Forelimb muscle (tissue), 1 donor: ENCODE measurements at regions not wholly inside any gene's neighbourhood (a gene's known extent, or its start where the extent isn't known, plus 50 kb on each side); places are given as distances from the start of the nearest gene placed in this dataset.
"Not testable (repeated sequence)": the region's sequence is repeated elsewhere in the genome, so short reads cannot be mapped to it uniquely, and the experiment has no call there.

ENCODE experiments used
- DNase-seq: peaks from one replicate; pipeline ENCODE4 v3.0.0-alpha.2; 2013; ENCODE audit warnings: low read depth

DNA sequence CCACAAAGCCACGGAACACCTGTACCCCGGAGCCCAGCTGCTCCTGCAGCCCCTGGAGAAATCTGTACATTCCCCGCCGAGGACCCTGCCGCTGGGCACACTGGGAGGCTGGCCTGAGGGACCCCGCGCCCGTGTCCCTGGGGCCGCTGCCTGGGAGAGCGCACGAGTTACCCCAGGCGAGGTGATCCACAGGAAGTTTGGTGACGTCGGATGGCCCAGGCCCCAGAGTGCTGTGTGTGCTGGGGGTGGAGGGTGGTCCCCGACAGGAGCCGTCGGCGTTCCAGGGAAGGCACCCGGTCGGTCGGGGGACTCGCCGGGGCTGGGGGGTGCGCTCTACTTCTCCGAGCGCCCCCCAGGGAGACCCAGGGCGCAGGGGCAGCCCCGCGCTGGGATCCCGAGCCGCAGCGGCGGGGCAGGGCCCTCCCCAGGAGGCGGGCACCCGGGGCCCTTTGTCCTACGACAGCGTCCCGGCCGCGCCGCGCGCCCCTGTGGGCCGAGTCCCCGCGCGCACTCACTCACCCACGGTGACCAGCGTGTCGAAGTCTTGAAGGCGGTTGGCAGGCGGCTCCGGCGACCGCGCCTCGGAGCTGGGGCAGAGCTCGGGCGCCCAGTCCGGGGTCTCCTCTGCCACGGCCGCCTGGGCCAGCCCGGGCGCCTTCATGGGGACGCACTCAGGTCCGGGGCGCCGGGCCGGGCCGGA lies 129.5 kb upstream of the PRKX start:
- not testable (repeated sequence) for DNase-seq

DNA sequence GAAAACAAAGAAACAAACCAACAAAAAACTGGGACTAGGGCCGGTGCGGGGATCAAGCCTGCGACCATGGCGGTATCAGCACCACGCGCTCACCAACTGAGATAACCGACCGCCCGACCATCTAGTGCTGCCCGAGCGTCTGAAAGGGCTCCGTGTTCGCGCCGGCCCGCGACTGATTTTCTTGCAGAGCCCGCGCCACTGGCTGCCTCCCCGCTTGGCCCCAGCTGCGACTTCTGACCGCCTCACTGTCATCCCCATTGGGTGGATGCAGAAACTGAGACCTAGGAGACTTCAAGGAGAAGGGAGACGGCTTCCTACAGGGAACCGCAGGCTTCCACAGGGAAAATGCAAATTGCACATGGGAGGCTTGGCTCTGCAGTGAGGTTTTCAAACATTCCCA lies 125.3 kb upstream of the PRKX start:
- DNase-seq = not testable (repeated sequence)

- not testable (repeated sequence) for DNase-seq
These were observed 124.7 kb upstream of the PRKX start for GRCh38 chrX:3837958-3838643.

GRCh38 chrX:3837211-3837610 lies 123.8 kb upstream of the PRKX start:
- DNase-seq = not testable (repeated sequence)

- DNase-seq = not testable (repeated sequence)
These were observed 120.5 kb upstream of the PRKX start for GRCh38 chrX:3833761-3834542.

GRCh38 chrX:3830020-3830419 lies 116.6 kb upstream of the PRKX start:
- not testable (repeated sequence) for DNase-seq

- DNase-seq = not testable (repeated sequence)
These were observed 115.6 kb upstream of the PRKX start for GRCh38 chrX:3829041-3829531.

GRCh38 chrX:3828378-3829040 lies 115.1 kb upstream of the PRKX start:
- not testable (repeated sequence) for DNase-seq

GRCh38 chrX:3824008-3824407 lies 110.6 kb upstream of the PRKX start:
- DNase-seq = not testable (repeated sequence)

- DNase-seq = no peak
These were observed 106.7 kb upstream of the PRKX start for GRCh38 chrX:3820167-3820566.

DNA sequence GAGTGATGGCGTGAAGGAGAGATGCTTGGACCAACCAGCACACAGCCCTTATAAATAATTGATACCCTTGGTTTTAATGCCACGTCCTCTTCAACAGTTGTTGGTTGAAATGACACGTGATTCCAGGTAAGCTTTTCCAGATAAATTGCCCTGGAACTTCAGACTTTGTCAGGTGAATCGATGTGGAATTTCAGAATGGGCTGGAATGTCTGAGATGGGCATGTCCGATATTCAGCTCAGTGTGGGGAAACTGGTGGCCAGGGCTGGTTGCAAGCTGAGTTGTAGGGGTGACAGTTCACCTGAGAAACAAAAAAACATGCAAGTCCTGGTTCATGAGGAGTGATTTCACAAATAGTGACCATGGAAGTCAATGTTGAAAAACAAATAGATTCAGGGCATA lies 104.0 kb upstream of the PRKX start:
- DNase-seq = not testable (repeated sequence)

GRCh38 chrX:3815896-3816664 lies 102.6 kb upstream of the PRKX start:
- no peak for DNase-seq

DNA sequence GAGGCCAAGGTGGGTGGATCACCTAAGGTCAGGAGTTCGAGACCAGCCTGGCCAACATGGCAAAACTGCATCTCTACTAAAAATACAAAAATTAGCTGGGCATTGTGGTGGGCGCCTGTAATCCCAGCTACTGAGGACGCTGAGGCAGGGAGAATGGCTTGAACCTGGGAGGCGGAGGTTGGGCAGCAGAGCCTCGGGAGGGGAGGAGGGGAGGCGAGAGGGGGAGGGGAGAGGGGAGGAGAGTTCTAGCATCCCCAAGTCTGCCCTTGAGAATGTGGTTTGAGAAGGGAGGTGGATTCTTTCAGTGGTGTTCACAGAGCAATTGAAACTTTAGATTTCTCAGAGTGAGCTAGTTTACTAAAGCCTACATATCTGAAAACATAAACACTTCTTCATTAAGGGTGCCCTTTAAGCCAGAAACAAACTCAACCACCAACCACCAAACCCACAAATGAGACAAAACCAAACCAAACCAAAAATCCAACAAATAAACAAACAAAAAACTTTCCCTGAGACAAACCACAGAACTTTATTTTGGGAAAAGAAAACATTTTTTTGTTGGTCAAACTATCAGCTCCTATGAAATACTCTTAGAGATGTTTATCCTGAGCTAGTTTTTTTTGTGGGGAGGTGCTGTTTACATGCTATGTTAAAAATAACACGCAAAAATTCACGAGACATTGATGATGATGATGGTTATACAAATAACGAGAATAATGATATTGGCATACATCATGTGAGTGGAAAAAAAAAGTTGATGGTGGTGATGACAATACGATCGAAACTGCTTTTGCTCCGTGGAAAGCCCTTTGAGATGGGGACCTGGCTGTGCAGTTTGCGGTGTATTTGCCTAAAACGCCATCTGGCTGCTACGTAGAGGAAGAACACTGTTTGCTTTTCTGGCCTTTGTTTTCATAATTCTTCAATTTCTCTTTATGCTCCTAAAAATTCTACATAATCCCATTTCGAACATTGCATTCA lies 98.2 kb upstream of the PRKX start:
- DNase-seq = no peak

DNA sequence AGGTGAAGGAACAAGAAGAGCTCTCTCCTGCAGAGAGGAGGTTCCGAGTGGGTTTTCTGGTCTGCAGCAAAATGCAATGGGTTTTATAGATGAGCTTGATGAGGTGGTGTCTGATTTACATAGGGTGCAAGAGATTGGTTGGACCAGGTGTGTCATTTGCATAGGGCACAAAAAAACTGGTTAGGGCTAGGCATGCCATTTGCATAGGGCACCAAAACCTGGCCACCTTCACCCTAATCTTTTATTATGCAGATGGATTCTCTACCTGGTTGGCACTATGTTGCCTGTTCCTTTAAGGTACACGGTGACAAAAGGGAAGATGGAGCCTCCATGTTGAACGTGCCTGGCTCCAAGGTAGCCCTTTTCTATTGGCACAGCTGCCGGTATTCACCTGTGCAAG lies 94.5 kb upstream of the PRKX start:
- no peak for DNase-seq

GRCh38 chrX:3806630-3807029 lies 93.2 kb upstream of the PRKX start:
- no peak for DNase-seq

GRCh38 chrX:3803713-3804112 lies 90.3 kb upstream of the PRKX start:
- no peak for DNase-seq

GRCh38 chrX:3803305-3803704 lies 89.9 kb upstream of the PRKX start:
- DNase-seq = no peak

- not testable (repeated sequence) for DNase-seq
These were observed 82.0 kb upstream of the PRKX start for GRCh38 chrX:3795411-3795810.

GRCh38 chrX:3791449-3791848 lies 78.0 kb upstream of the PRKX start:
- DNase-seq = no peak
